ENCODE measurements at regions not wholly inside any gene's neighbourhood (a gene's known extent, or its start where the extent isn't known, plus 50 kb on each side); places are given as distances from the start of the nearest gene placed in this dataset.

- CTCF ChIA-PET, result interaction anchor here (0.8 kb wide), 1 partner anchor 30 kb away, joined by 3 read pairs; no protein-coding TSS in a partner anchor
- Mint-ChIP-seq H3K4me3 (no peak overlapping the region), H3K4me1 (no peaks in the 10 kb centered on the region), H3K27ac (no peak overlapping the region), H3K27me3 (peaks cover 3% of the 10 kb centered on the region), H3K36me3 (no peaks in the 10 kb centered on the region), H3K9me3 (no peaks in the 10 kb centered on the region)
- DNase-seq, result no peak
These were observed 635.1 kb downstream of the PTPRC start for GRCh38 chr1:199273837-199274379.

GRCh38 chr1:199279067-199279466 is 640.2 kb downstream of the PTPRC start:
- no peaks in the 10 kb centered on the region for H3K36me3 Mint-ChIP-seq
- no peaks in the 10 kb centered on the region for H3K4me1 Mint-ChIP-seq
- DNase-seq, result no peak
- H3K27ac Mint-ChIP-seq, result no peak overlapping the region
- H3K9me3 Mint-ChIP-seq, result no peaks in the 10 kb centered on the region
- H3K27me3 Mint-ChIP-seq, result peaks cover 5% of the 10 kb centered on the region
- no peak overlapping the region for H3K4me3 Mint-ChIP-seq
- CTCF ChIA-PET, result no interaction called here

- CTCF ChIA-PET, result interaction anchor here (1.5 kb wide), 1 partner anchor 38 kb away, joined by 4 read pairs; no protein-coding TSS in a partner anchor
- H3K9me3 Mint-ChIP-seq, result no peaks in the 10 kb centered on the region
- H3K27ac Mint-ChIP-seq, result no peak overlapping the region
- H3K36me3 Mint-ChIP-seq, result no peaks in the 10 kb centered on the region
- H3K27me3 Mint-ChIP-seq, result peaks cover 5% of the 10 kb centered on the region
- H3K4me1 Mint-ChIP-seq, result no peaks in the 10 kb centered on the region
- H3K4me3 Mint-ChIP-seq, result no peak overlapping the region
- DNase-seq, result no peak
These were observed 641.2 kb downstream of the PTPRC start for GRCh38 chr1:199279872-199280645.

GRCh38 chr1:199282751-199283305 is 644.0 kb downstream of the PTPRC start:
- H3K4me3 Mint-ChIP-seq, result no peak overlapping the region
- no peak overlapping the region for H3K27ac Mint-ChIP-seq
- H3K27me3 Mint-ChIP-seq, result peaks cover 5% of the 10 kb centered on the region
- DNase-seq, result no peak
- no peaks in the 10 kb centered on the region for H3K4me1 Mint-ChIP-seq
- no peaks in the 10 kb centered on the region for H3K9me3 Mint-ChIP-seq
- CTCF ChIA-PET, result interaction anchor here (0.6 kb wide), 1 partner anchor 578 kb away, joined by 4 read pairs; no protein-coding TSS in a partner anchor
- H3K36me3 Mint-ChIP-seq, result no peaks in the 10 kb centered on the region

GRCh38 chr1:199283794-199284193 is 645.0 kb downstream of the PTPRC start:
- H3K4me3 Mint-ChIP-seq, result no peak overlapping the region
- H3K27ac Mint-ChIP-seq, result no peak overlapping the region
- no peaks in the 10 kb centered on the region for H3K9me3 Mint-ChIP-seq
- peaks cover 5% of the 10 kb centered on the region for H3K27me3 Mint-ChIP-seq
- no peaks in the 10 kb centered on the region for H3K36me3 Mint-ChIP-seq
- CTCF ChIA-PET, result interaction anchor here (0.6 kb wide), 1 partner anchor 579 kb away, joined by 4 read pairs; no protein-coding TSS in a partner anchor
- no peaks in the 10 kb centered on the region for H3K4me1 Mint-ChIP-seq
- DNase-seq, result no peak

GRCh38 chr1:199287206-199287605 is 648.4 kb downstream of the PTPRC start:
- no peaks in the 10 kb centered on the region for H3K36me3 Mint-ChIP-seq
- H3K27me3 Mint-ChIP-seq, result no peaks in the 10 kb centered on the region
- H3K27ac Mint-ChIP-seq, result no peak overlapping the region
- no peak overlapping the region for H3K4me3 Mint-ChIP-seq
- no peaks in the 10 kb centered on the region for H3K9me3 Mint-ChIP-seq
- no peaks in the 10 kb centered on the region for H3K4me1 Mint-ChIP-seq
- CTCF ChIA-PET, result interaction anchor here (1.4 kb wide), 1 partner anchor 11 kb away, joined by 3 read pairs; no protein-coding TSS in a partner anchor
- DNase-seq, result no peak

- Mint-ChIP-seq H3K36me3 (no peaks in the 10 kb centered on the region), H3K27me3 (no peaks in the 10 kb centered on the region), H3K9me3 (no peaks in the 10 kb centered on the region), H3K4me1 (no peaks in the 10 kb centered on the region), H3K27ac (no peak overlapping the region), H3K4me3 (no peak overlapping the region)
- CTCF ChIA-PET, result interaction anchor here (1.4 kb wide), 1 partner anchor 11 kb away, joined by 3 read pairs; no protein-coding TSS in a partner anchor
- DNase-seq, result no peak
These were observed 648.8 kb downstream of the PTPRC start for GRCh38 chr1:199287647-199288046.

GRCh38 chr1:199290186-199290585 is 651.3 kb downstream of the PTPRC start:
- H3K27ac Mint-ChIP-seq, result no peak overlapping the region
- DNase-seq, result no peak
- H3K27me3 Mint-ChIP-seq, result no peaks in the 10 kb centered on the region
- no peaks in the 10 kb centered on the region for H3K9me3 Mint-ChIP-seq
- H3K4me1 Mint-ChIP-seq, result no peaks in the 10 kb centered on the region
- no peak overlapping the region for H3K4me3 Mint-ChIP-seq
- no peaks in the 10 kb centered on the region for H3K36me3 Mint-ChIP-seq
- CTCF ChIA-PET, result no interaction called here

- H3K9me3 Mint-ChIP-seq, result no peaks in the 10 kb centered on the region
- CTCF ChIA-PET, result no interaction called here
These were observed 652.3 kb downstream of the PTPRC start for GRCh38 chr1:199291022-199291740.

GRCh38 chr1:199292896-199293295 is 654.1 kb downstream of the PTPRC start:
- H3K27ac Mint-ChIP-seq, result no peak overlapping the region
- no peaks in the 10 kb centered on the region for H3K9me3 Mint-ChIP-seq
- H3K4me1 Mint-ChIP-seq, result no peaks in the 10 kb centered on the region
- H3K4me3 Mint-ChIP-seq, result no peak overlapping the region
- DNase-seq, result no peak
- peaks cover 4% of the 10 kb centered on the region for H3K27me3 Mint-ChIP-seq
- no peaks in the 10 kb centered on the region for H3K36me3 Mint-ChIP-seq
- CTCF ChIA-PET, result no interaction called here

More at GRCh38 chr1:199291022-199291740, 652.3 kb downstream of the PTPRC start:
- Mint-ChIP-seq H3K27me3 (peaks cover 4% of the 10 kb centered on the region), H3K36me3 (no peaks in the 10 kb centered on the region), H3K4me3 (no peak overlapping the region), H3K4me1 (no peaks in the 10 kb centered on the region), H3K27ac (no peak overlapping the region)
- DNase-seq, result no peak

- H3K4me3 Mint-ChIP-seq, result no peak overlapping the region
- DNase-seq, result no peak
- H3K36me3 Mint-ChIP-seq, result no peaks in the 10 kb centered on the region
- CTCF ChIA-PET, result no interaction called here
- peaks cover 4% of the 10 kb centered on the region for H3K27me3 Mint-ChIP-seq
- H3K4me1 Mint-ChIP-seq, result no peaks in the 10 kb centered on the region
- no peak overlapping the region for H3K27ac Mint-ChIP-seq
- H3K9me3 Mint-ChIP-seq, result no peaks in the 10 kb centered on the region
These were observed 656.3 kb downstream of the PTPRC start for GRCh38 chr1:199295107-199295506.

GRCh38 chr1:199297174-199297573 is 658.3 kb downstream of the PTPRC start:
- Mint-ChIP-seq H3K4me1 (no peaks in the 10 kb centered on the region), H3K9me3 (no peaks in the 10 kb centered on the region), H3K36me3 (no peaks in the 10 kb centered on the region), H3K27me3 (peaks cover 4% of the 10 kb centered on the region), H3K27ac (no peak overlapping the region), H3K4me3 (no peak overlapping the region)
- CTCF ChIA-PET, result no interaction called here
- no peak for DNase-seq

GRCh38 chr1:199297887-199298286 is 659.0 kb downstream of the PTPRC start:
- CTCF ChIA-PET, result no interaction called here
- Mint-ChIP-seq H3K27me3 (peaks cover 4% of the 10 kb centered on the region), H3K9me3 (no peaks in the 10 kb centered on the region), H3K27ac (no peak overlapping the region), H3K4me1 (no peaks in the 10 kb centered on the region), H3K36me3 (no peaks in the 10 kb centered on the region), H3K4me3 (no peak overlapping the region)
- no peak for DNase-seq

GRCh38 chr1:199298825-199299224 is 660.0 kb downstream of the PTPRC start:
- Mint-ChIP-seq H3K4me1 (no peaks in the 10 kb centered on the region), H3K36me3 (no peaks in the 10 kb centered on the region), H3K27ac (no peak overlapping the region), H3K27me3 (peaks cover 4% of the 10 kb centered on the region), H3K4me3 (no peak overlapping the region), H3K9me3 (no peaks in the 10 kb centered on the region)
- CTCF ChIA-PET, result no interaction called here
- DNase-seq, result no peak
